ENCODE measurements at regions not wholly inside any gene's neighbourhood (a gene's known extent, or its start where the extent isn't known, plus 50 kb on each side); places are given as distances from the start of the nearest gene placed in this dataset.
"Not testable (repeated sequence)": the region's sequence is repeated elsewhere in the genome, so short reads cannot be mapped to it uniquely, and the experiment has no call there.

DNA sequence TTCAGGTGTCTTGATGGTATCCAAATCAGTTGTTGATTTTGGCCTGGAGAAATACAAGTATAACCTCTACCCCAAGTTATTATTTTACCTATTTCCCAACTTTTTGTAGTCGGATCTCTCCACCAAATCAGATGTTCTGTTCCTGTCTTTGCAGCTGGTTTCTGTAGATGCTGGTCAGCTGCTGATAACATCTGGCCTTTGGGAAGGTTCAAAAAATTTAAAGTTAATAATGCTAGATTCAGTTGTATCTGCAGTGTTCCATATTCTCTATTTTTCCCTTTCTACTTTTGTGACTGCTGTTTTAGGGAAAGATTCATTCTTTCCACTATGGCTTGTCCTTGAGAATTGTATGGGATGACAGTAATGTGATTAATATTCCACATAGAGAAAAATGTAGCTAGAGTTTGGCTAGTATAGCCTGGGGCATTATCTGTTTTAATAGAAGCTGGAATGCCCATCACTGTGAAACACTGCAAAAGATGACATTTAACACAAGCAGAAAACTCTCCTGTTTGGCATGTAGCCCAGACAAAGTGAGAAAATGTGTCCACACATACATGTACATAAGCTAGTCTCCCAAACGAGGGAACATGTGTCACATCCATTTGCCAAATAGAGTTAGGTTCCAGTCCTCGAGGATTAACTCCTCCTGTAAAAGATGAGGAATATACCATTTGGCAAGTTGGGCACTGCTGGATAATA, 99.2 kb downstream of the ZNF100 start:
- H3K4me3 ChIP-seq; H3K4me1 ChIP-seq; intact Hi-C loops (cut with DNase I); ATAC-seq; H3K27me3 ChIP-seq; DNase-seq; H3K36me3 ChIP-seq; H3K9me3 ChIP-seq; FAIRE-seq; H3K27ac ChIP-seq: not testable (repeated sequence)
- 31 to 35% methylated on average over 3 of the region's 3 CpGs for WGBS, 2 donors

DNA sequence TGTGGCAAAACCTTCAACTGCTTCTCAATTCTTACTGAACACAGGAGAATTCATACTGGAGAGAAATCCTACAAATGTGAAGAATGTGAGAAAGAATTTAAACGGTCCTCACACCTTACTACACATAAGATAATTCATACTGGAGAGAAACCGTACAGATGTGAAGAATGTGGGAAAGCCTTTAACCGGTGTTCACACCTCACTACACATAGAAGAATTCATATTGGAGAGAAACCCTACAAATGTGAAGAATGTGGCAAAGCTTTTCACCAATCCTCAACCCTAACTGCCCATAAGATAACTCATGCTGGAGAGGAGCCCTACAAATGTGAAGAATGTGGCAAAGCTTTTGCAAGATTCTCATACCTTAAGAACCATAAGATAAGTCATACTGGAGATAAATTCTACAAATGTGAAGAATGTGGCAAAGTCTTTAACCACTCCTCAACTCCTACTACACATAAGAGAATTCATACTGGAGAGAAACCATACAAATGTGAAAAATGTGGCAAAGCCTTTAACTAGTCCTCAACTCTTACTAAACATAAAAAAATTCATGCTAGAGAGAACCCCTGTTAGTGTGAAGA, 111.7 kb downstream of the ZNF100 start:
- H3K36me3 ChIP-seq, result no peaks in the 10 kb centered on the region
- ATAC-seq (no peak), FAIRE-seq (no peak), DNase-seq (no peak)
- H3K9me3 ChIP-seq, result no peaks in the 10 kb centered on the region
- no peaks in the 10 kb centered on the region for H3K27me3 ChIP-seq
- no peak overlapping the region for H3K27ac ChIP-seq
- no peaks in the 10 kb centered on the region for H3K4me1 ChIP-seq
- intact Hi-C loops (cut with DNase I), result no loop called here
- TF ChIP-seq, protein P1, sequence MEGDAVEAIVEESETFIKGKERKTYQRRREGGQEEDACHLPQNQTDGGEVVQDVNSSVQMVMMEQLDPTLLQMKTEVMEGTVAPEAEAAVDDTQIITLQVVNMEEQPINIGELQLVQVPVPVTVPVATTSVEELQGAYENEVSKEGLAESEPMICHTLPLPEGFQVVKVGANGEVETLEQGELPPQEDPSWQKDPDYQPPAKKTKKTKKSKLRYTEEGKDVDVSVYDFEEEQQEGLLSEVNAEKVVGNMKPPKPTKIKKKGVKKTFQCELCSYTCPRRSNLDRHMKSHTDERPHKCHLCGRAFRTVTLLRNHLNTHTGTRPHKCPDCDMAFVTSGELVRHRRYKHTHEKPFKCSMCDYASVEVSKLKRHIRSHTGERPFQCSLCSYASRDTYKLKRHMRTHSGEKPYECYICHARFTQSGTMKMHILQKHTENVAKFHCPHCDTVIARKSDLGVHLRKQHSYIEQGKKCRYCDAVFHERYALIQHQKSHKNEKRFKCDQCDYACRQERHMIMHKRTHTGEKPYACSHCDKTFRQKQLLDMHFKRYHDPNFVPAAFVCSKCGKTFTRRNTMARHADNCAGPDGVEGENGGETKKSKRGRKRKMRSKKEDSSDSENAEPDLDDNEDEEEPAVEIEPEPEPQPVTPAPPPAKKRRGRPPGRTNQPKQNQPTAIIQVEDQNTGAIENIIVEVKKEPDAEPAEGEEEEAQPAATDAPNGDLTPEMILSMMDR (IDR thresholded peaks at IDR 0.05), result no peak
- H3K4me3 ChIP-seq, result no peak overlapping the region
- WGBS, 2 donors, result 74 to 87% methylated on average over 3 of the region's 3 CpGs

DNA sequence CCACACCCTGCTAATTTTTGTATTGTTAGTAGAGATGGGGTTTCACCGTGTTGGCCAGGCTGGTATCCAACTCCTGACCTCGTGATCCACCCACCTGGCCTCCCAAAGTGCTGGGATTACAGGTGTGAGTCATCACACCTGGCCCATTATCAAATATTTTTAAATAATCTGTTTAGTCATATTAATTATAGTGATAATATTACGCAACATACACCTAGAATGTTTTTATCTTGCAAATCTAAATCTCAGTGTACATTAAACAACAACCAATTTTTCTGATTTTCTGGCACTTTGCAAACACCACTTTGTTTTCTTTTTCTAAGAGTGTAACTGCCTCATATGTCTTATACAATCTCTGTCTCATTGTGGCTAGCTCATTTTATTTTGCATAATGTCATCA, 115.9 kb downstream of the ZNF100 start:
- ATAC-seq (peak in 1 of 4 donors; percentile 39), DNase-seq (peak in 2 of 6 donors; percentile 6 to 24)
- H3K4me3 ChIP-seq; H3K27ac ChIP-seq; H3K9me3 ChIP-seq; H3K4me1 ChIP-seq; FAIRE-seq; H3K27me3 ChIP-seq; intact Hi-C loops (cut with DNase I); H3K36me3 ChIP-seq: not testable (repeated sequence)
- 44 to 48% methylated on average over 3 of the region's 3 CpGs for WGBS, 2 donors

DNA sequence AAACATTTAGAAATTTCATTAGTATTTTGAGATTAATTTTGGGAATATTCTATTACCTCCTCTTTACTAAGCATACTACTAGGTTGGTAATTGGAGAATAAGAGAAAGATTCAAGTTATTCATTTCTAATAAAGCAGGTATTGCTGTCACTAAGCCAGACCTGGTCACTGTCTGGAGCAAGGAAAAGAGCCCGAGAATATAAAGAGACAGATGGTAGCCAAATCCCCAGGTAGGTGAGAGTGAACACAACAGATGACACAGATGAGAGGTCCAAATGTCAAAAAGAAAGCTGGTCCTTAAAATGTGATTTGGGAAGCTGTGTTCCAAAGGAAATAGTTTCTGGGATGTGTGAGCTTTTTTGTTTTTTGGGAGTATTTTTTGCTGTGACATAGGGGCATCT, 128.6 kb downstream of the ZNF100 start:
- intact Hi-C loops (cut with DNase I), result no loop called here
- no peaks in the 10 kb centered on the region for H3K36me3 ChIP-seq
- no peaks in the 10 kb centered on the region for H3K27me3 ChIP-seq
- no peaks in the 10 kb centered on the region for H3K9me3 ChIP-seq
- H3K27ac ChIP-seq, result no peak overlapping the region
- no peaks in the 10 kb centered on the region for H3K4me1 ChIP-seq
- H3K4me3 ChIP-seq, result no peak overlapping the region
- FAIRE-seq, result no peak
- DNase-seq, result no peak
- no peak for ATAC-seq
- TF ChIP-seq, protein P1 (IDR thresholded peaks at IDR 0.05), result no peak
- 85 to 91% methylated on average over 1 of the region's 1 CpG for WGBS, 2 donors

DNA sequence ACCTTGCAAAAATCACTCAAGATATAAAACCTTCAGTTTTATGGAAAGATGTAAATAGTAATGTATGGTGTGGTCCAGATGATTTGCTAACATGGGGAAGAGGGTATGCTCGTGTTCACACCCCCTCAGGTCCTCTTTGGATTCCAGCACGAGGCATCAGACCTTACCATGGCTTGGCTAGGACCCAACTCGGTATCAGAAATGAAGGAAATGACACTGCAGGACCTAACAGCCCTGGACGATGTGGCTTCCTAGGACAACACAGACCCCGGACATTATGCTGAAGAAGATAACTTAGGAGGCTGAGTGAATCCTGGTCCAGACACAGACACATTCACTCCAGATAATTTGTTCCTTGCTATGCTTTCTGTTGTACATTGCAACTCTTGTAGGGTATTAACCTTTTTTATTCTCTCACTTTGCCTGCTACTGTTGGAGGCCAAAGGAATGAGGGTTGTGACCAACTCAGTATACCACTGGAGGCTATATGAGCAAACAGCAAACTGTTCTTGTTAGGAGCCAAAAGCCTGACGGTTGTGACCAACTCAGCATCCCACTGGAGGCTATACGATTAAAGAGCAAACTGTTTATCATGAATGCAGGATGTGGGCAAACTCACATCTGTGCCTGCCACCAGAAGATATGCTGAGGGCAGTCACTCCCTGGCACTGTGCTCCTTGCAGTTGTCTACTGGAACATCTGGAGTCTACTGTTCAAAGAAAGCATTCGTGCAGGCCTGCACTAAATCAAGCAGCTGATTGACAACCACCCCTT, 121.7 kb downstream of the ZNF429 start:
- H3K36me3 ChIP-seq, result no peaks in the 10 kb centered on the region
- 80 to 83% methylated on average over 8 of the region's 8 CpGs for WGBS, 2 donors
- FAIRE-seq (no peak), ATAC-seq (no peak), DNase-seq (no peak)
- no peaks in the 10 kb centered on the region for H3K4me1 ChIP-seq
- H3K27me3 ChIP-seq, result no peaks in the 10 kb centered on the region
- no peak overlapping the region for H3K4me3 ChIP-seq
- TF ChIP-seq, protein P1 (IDR thresholded peaks at IDR 0.05), result no peak
- no peak overlapping the region for H3K27ac ChIP-seq
- intact Hi-C loops (cut with DNase I), result no loop called here
- H3K9me3 ChIP-seq, result no peaks in the 10 kb centered on the region
